ENCODE measurements at regions not wholly inside any gene's neighbourhood (a gene's known extent, or its start where the extent isn't known, plus 50 kb on each side); places are given as distances from the start of the nearest gene placed in this dataset.

DNA sequence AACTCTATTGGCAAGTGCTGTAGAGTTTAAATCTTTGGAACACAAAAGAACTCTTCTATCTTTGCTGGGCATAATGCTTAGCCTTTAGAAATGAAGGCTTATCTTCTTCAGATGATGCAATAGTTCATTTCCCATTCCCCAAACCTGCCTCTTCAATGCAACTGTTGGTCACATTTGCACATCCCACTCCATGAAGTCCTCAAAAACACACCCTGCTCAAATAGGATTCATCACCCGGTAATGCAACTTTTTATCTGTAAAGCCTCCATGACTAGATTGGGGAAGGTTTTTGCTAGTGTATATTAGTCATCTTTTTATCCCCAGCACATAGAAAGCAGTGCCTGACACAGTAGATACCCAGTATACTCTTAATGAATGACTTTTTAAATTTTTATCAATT lies 376.4 kb downstream of the RBM43 start:
- Histone ChIP-seq H3K9me3 (ENCODE audit: low read length) (no peaks in the 10 kb centered on the region), H3K27me3 (ENCODE audit: insufficient read depth, low read length) (no peaks in the 10 kb centered on the region), H3K9ac (ENCODE audit: low read length) (no peak overlapping the region), H3K27ac (ENCODE audit: low read depth, low read length, poor library complexity, severe bottlenecking) (no peak overlapping the region), H3K79me2 (ENCODE audit: insufficient read depth, low read length) (no peaks in the 10 kb centered on the region), H3K4me2 (ENCODE audit: low read length) (no peak overlapping the region), H2AFZ (ENCODE audit: low read length) (no peak overlapping the region), H3K4me1 (ENCODE audit: insufficient read depth, low read length, severe bottlenecking) (no peaks in the 10 kb centered on the region), H3K4me3 (ENCODE audit: low read depth, low read length, poor library complexity, severe bottlenecking) (no peak overlapping the region), H3K36me3 (ENCODE audit: insufficient read depth, low read length) (no peaks in the 10 kb centered on the region), H3K9me2 (ENCODE audit: low read depth, low read length) (no peaks in the 10 kb centered on the region), H4K20me1 (ENCODE audit: insufficient read depth, low read length) (no peaks in the 10 kb centered on the region), H3F3A (ENCODE audit: insufficient read depth, low read length) (no peaks in the 10 kb centered on the region)
- TF ChIP-seq, protein P1, sequence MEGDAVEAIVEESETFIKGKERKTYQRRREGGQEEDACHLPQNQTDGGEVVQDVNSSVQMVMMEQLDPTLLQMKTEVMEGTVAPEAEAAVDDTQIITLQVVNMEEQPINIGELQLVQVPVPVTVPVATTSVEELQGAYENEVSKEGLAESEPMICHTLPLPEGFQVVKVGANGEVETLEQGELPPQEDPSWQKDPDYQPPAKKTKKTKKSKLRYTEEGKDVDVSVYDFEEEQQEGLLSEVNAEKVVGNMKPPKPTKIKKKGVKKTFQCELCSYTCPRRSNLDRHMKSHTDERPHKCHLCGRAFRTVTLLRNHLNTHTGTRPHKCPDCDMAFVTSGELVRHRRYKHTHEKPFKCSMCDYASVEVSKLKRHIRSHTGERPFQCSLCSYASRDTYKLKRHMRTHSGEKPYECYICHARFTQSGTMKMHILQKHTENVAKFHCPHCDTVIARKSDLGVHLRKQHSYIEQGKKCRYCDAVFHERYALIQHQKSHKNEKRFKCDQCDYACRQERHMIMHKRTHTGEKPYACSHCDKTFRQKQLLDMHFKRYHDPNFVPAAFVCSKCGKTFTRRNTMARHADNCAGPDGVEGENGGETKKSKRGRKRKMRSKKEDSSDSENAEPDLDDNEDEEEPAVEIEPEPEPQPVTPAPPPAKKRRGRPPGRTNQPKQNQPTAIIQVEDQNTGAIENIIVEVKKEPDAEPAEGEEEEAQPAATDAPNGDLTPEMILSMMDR (IDR thresholded peaks at IDR 0.05; ENCODE audit: low read length), result no peak
- no peak for TF ChIP-seq EZH2 (IDR thresholded peaks at IDR 0.05; ENCODE audit: borderline replicate concordance, low read length)

DNA sequence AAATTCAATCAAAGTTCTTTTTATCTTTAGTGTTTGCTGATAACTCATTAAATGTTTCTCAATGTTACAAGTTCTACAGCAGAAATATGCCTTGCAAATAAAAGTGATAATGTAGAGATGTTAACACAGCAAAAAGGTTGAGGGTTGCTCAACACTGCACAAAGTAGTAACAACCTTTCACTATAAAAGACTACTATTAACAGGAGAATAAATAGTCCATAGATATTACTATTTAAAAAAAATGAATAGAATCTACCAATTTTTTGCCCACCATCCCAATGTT lies 378.1 kb downstream of the RBM43 start:
- Histone ChIP-seq H3K27ac (ENCODE audit: low read depth, low read length, poor library complexity, severe bottlenecking) (no peak overlapping the region), H3K9me3 (ENCODE audit: low read length) (no peaks in the 10 kb centered on the region), H3K4me2 (ENCODE audit: low read length) (no peak overlapping the region), H3K4me3 (ENCODE audit: low read depth, low read length, poor library complexity, severe bottlenecking) (no peak overlapping the region), H3F3A (ENCODE audit: insufficient read depth, low read length) (no peaks in the 10 kb centered on the region), H2AFZ (ENCODE audit: low read length) (no peak overlapping the region), H3K79me2 (ENCODE audit: insufficient read depth, low read length) (no peaks in the 10 kb centered on the region), H3K4me1 (ENCODE audit: insufficient read depth, low read length, severe bottlenecking) (no peaks in the 10 kb centered on the region), H3K27me3 (ENCODE audit: insufficient read depth, low read length) (no peaks in the 10 kb centered on the region), H4K20me1 (ENCODE audit: insufficient read depth, low read length) (no peaks in the 10 kb centered on the region), H3K9ac (ENCODE audit: low read length) (no peak overlapping the region), H3K9me2 (ENCODE audit: low read depth, low read length) (no peaks in the 10 kb centered on the region), H3K36me3 (ENCODE audit: insufficient read depth, low read length) (no peaks in the 10 kb centered on the region)
- TF ChIP-seq, protein P1 (IDR thresholded peaks at IDR 0.05; ENCODE audit: low read length), result no peak
- no peak for TF ChIP-seq EZH2 (IDR thresholded peaks at IDR 0.05; ENCODE audit: borderline replicate concordance, low read length)

DNA sequence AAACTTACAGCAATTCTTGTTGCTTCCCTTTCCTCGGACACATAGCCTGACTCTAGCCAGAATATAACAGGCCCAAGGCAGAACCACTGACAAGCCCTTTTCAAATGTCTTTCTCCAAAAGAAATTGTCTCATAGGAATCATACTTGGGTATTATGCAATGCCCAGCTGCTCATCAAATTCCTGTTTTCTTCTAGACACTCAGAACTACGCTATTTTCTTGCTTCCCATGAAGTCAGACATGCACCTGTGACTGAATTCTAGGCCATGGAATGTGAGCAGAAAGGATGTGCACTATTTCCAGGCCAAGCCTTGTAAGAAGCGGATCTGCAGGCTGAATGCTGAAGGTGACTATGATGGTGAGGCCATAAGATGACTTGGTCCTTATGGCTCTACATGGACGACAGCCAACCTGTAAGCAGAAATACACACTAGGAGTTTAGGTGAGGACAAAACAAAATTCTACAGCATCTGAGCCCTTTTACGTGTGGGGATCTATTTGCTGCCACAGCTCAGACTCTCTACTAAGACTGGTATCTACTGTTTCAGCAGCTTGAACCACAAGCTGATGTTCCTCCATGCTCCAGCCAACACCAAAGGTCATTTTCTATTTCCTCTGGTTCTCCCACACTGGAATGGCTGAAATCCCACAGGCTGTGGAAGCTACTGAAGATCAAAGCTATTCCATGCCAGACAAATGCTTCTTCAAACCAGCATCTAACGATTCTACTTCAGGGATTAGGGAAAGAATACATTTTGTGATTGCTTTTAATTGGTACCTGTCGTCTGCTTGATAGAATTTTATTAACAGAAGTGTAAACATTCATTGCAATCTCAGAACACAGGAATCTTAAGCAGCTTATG lies 378.7 kb downstream of the RBM43 start:
- no peaks in the 10 kb centered on the region for H3K9me3 ChIP-seq (ENCODE audit: low read length)
- no peak overlapping the region for H3K27ac ChIP-seq (ENCODE audit: low read depth, low read length, poor library complexity, severe bottlenecking)
- TF ChIP-seq, protein P1 (IDR thresholded peaks at IDR 0.05; ENCODE audit: low read length), result no peak
- no peak for TF ChIP-seq EZH2 (IDR thresholded peaks at IDR 0.05; ENCODE audit: borderline replicate concordance, low read length)
- no peaks in the 10 kb centered on the region for H3K36me3 ChIP-seq (ENCODE audit: insufficient read depth, low read length)
- H2AFZ ChIP-seq (ENCODE audit: low read length), result no peak overlapping the region
- H4K20me1 ChIP-seq (ENCODE audit: insufficient read depth, low read length), result no peaks in the 10 kb centered on the region
- no peaks in the 10 kb centered on the region for H3F3A ChIP-seq (ENCODE audit: insufficient read depth, low read length)
- no peaks in the 10 kb centered on the region for H3K27me3 ChIP-seq (ENCODE audit: insufficient read depth, low read length)
- H3K4me3 ChIP-seq (ENCODE audit: low read depth, low read length, poor library complexity, severe bottlenecking), result no peak overlapping the region
- H3K4me2 ChIP-seq (ENCODE audit: low read length), result no peak overlapping the region
- no peaks in the 10 kb centered on the region for H3K9me2 ChIP-seq (ENCODE audit: low read depth, low read length)
- no peaks in the 10 kb centered on the region for H3K4me1 ChIP-seq (ENCODE audit: insufficient read depth, low read length, severe bottlenecking)
- no peak overlapping the region for H3K9ac ChIP-seq (ENCODE audit: low read length)
- H3K79me2 ChIP-seq (ENCODE audit: insufficient read depth, low read length), result no peaks in the 10 kb centered on the region
